OCI-LY7 (cell line): ENCODE measurements at regions not wholly inside any gene's neighbourhood (a gene's known extent, or its start where the extent isn't known, plus 50 kb on each side); places are given as distances from the start of the nearest gene placed in this dataset.

Experiments used
- EZH2phosphoT487 ChIP-seq: fragments of 200-600 bp; sonication (generic); IDR thresholded peaks from 2 replicates; pipeline ENCODE4 v1.6.1; 2018; ENCODE audit warnings: low read depth, borderline replicate concordance, mild to moderate bottlenecking, mixed run types, antibody characterized with exemption, low read length, moderate library complexity, mixed read lengths
- TF ChIP-seq, protein P1 (sequence below): fragments of 200-600 bp; sonication (generic); conservative IDR thresholded peaks from 2 replicates; pipeline ENCODE4 v1.5.1; 2014; ENCODE audit warnings: mild to moderate bottlenecking, antibody characterized with exemption, low read length, moderate library complexity, mixed read lengths

DNA sequence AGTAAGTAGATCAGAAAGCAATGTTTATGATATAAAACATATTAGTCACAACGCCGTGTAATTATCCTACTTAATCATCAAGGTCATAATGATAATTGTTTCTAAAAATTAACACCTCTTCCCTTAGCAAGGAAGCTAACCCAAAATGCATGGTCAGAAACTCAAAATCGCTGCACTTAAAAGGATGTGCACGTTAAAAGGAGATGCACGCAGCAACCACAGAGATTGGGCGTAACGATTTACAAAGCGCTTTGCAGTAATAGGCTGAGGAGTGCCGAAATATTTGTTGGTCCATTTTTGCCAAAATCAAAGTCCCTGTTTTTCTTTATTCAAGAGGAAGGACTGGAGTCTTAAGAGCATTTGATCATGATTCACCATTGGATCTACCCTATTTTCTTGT is 1077.2 kb downstream of the VRK1 start:
- TF ChIP-seq, protein P1, sequence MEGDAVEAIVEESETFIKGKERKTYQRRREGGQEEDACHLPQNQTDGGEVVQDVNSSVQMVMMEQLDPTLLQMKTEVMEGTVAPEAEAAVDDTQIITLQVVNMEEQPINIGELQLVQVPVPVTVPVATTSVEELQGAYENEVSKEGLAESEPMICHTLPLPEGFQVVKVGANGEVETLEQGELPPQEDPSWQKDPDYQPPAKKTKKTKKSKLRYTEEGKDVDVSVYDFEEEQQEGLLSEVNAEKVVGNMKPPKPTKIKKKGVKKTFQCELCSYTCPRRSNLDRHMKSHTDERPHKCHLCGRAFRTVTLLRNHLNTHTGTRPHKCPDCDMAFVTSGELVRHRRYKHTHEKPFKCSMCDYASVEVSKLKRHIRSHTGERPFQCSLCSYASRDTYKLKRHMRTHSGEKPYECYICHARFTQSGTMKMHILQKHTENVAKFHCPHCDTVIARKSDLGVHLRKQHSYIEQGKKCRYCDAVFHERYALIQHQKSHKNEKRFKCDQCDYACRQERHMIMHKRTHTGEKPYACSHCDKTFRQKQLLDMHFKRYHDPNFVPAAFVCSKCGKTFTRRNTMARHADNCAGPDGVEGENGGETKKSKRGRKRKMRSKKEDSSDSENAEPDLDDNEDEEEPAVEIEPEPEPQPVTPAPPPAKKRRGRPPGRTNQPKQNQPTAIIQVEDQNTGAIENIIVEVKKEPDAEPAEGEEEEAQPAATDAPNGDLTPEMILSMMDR = no peak
- TF ChIP-seq EZH2phosphoT487 = no peak
